RPMI7951 (cell line): ENCODE measurements at regions not wholly inside any gene's neighbourhood (a gene's known extent, or its start where the extent isn't known, plus 50 kb on each side); places are given as distances from the start of the nearest gene placed in this dataset.

Experiments
- DNase-seq: peaks from one replicate; pipeline ENCODE4 v3.0.0-alpha.2; 2012; ENCODE audit warnings: low read depth

DNA sequence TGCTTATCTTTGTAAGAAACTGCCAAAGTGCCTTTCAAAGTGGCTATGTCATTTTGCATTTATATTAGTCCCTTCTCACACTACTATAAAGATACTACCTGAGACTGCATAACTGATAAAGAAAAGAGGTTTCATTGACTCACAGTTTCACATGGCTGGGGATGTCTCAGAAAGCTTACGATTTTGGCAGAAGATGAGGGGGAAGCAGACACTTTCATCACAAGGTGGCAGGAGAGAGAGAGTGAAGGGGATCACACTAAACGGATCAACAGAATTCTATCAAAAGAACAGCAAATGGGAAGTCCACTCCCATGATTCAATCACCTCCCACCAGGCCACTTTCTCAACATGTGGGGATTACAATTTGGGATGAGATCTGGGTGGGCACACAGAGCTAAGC lies 1352.0 kb upstream of the B3GALT2 start:
- no peak for DNase-seq

GRCh38 chr1:194537521-194537920 lies 1351.1 kb upstream of the B3GALT2 start:
- DNase-seq, result no peak

DNA sequence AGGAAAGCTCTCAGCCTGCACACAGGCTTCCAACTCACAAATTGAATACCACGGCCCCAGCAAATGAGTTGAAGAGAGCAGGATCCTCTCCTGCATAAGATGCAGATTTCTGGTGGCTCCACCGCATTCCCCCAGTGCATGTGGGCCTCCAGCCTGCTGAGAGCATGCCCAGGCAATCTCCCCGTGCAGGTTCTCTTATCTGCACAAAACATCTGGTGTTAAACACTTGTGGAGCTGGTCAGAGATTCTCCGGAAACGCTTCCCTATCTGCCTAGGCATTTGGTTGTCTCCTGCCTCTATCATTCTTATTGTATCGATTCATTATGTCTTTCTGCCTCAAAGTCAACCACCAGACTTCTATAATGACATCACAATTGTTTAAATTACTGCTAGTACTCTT lies 1349.0 kb upstream of the B3GALT2 start:
- no peak for DNase-seq

- no peak for DNase-seq
These were observed 1348.4 kb upstream of the B3GALT2 start for GRCh38 chr1:194534784-194535183.

GRCh38 chr1:194533641-194534040 lies 1347.2 kb upstream of the B3GALT2 start:
- no peak for DNase-seq

GRCh38 chr1:194517567-194517966 lies 1331.2 kb upstream of the B3GALT2 start:
- DNase-seq, result no peak

- DNase-seq, result no peak
These were observed 1329.5 kb upstream of the B3GALT2 start for GRCh38 chr1:194515916-194516315.

DNA sequence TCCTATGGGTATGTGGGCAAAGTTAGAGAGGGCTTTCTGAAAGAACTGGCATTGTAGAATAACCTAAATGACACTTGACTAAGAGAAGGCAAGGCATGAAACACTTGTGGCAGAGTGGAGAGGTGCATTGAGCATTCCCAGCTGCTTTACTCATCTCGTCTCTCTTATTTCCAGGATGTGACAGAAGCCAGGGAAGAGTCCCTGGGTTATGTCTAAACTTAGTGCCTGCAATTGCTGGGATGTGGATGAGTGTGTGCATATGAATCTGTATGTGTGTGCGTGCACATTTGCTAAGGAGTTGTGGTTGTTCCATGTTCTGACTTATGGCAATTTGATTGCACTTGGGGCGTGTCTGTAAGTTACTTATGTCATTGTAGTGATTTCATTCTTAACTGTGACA lies 1326.5 kb upstream of the B3GALT2 start:
- DNase-seq, result no peak

DNA sequence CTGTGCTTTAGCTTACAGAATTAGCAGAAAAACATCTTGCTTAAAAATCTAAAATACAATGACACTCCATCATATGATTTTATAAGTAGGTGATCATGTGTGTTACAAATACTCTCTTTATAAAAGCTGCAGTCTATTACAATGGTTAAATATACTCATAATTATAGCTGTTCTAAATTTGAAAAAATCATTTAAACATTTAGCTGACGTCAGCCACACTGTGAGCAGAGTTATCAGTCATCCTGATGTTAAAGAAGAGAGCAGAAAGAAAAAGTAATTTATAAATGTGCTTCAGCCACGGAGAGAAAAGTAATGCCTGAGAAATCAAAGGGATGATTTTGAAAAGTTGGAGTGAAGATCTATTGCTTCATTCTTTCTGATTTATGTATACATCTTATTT lies 1325.9 kb upstream of the B3GALT2 start:
- DNase-seq, result no peak

- no peak for DNase-seq
These were observed 1316.8 kb upstream of the B3GALT2 start for GRCh38 chr1:194503209-194503608.

- DNase-seq, result no peak
These were observed 1309.0 kb upstream of the B3GALT2 start for GRCh38 chr1:194495434-194495833.

- DNase-seq, result no peak
These were observed 1300.8 kb upstream of the B3GALT2 start for GRCh38 chr1:194487172-194487571.

DNA sequence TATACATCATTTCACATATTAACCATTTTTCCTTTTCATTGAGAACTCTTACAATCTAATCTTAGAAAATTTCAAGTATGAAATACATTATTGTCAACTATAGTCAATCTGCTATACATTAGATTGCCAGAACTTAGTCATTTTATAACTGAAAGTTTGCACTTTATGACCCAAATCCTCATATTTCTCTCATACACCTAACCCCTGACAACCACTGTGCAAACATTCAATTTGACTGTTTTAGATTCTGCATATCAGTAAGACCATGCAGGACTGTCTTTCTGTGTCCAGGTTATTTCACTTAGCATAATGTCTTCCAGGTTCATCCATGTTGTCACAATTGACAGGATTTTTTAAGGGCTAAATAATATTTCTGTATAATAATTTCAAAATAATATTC lies 1299.0 kb upstream of the B3GALT2 start:
- DNase-seq, result no peak

DNA sequence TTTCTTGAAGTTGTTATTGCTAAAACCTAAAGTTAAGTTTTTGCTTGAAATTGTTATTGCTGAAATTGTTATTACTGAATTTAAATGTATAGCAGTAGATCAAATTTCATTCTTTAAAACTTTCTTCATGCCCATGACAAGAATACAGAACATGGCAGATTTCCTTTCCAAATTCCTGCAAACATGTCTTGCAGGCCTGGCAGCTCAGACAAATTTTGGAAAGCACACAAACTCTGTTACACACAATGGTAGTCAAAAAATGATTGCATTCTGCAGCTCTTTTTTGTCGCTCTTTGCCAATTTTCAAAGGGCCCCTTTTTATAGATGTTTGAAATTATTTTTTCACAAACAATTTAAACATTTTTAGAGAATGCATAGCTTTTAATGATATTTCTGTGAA lies 1292.3 kb upstream of the B3GALT2 start:
- DNase-seq, result no peak

DNA sequence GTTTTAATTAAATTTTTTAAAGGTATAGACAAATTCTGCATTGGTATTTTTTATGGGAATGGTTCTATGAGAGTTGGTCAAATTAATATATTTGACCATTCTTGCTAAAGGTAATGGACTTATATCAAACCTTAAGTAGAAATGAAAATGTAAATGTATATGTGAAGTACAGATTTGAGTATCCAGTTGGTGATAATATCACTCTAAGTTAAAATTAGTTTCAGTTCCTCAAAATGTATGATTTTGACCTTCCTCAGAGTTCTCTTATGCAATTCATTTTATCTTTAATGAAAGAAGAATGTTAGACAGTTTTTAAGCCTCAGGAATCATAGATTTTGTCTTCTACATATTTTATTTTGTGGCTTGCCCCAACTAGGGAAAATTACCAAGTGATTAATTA lies 1291.5 kb upstream of the B3GALT2 start:
- no peak for DNase-seq

- no peak for DNase-seq
These were observed 1290.5 kb upstream of the B3GALT2 start for GRCh38 chr1:194476872-194477271.

GRCh38 chr1:194476351-194476750 lies 1289.9 kb upstream of the B3GALT2 start:
- no peak for DNase-seq

GRCh38 chr1:194474701-194475100 lies 1288.3 kb upstream of the B3GALT2 start:
- no peak for DNase-seq

DNA sequence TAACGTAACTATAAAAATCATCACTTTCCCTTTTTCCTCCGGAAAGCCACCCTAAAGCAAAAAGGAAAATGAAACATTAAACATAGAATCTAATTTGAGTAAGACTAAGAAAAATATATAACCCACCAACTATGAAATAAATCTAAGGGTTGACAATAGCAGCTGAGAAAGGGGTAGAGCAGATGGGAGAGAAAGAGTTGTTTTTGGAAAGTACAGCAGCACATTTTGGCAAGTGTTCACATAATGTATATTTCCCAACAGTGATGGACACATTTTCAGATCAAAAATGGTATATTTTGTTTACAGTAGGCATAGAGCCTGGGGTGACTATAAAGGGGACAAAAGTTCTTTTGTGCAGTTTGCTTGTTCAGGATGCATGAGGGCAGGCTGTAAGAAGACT lies 1287.4 kb upstream of the B3GALT2 start:
- DNase-seq, result no peak

DNA sequence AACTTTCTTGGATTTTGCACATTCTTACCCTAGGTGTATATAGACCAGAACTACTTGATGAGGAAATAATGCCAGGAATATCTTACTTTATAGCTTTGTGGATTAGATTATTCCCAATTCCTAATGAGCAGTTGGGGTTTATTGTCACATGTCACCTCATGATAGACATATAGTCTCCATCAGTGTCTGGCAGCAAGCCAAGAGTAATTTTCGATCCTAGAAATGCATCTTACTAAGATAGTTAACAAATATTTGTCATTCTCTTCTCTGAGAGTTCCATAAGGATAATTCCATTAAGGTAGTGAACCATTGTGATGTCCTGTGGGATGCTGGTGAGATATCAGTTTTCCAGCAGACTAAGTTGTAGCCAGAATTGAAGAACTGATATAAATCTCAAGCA lies 1282.9 kb upstream of the B3GALT2 start:
- no peak for DNase-seq

- DNase-seq, result no peak
These were observed 1280.3 kb upstream of the B3GALT2 start for GRCh38 chr1:194466706-194467105.

DNA sequence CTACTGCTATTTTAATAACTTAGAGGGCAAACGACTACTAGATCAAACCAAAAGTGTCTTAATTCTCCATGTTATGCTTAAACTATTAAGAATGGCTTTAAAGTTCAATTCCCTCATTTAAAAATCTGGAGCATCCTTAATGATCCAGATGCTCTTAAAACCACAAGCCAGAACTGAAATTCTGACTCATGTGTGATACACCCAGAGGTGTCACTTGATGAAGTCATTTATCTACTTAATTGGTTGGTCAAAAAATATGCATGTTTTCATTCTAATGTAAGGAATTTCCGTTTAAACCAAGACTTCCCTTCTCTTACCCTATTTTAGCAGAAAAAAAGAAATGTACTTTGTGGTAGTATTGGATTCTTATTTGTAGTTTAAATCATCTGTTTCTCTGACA lies 1261.2 kb upstream of the B3GALT2 start:
- no peak for DNase-seq

GRCh38 chr1:194445244-194445643 lies 1258.8 kb upstream of the B3GALT2 start:
- no peak for DNase-seq

DNA sequence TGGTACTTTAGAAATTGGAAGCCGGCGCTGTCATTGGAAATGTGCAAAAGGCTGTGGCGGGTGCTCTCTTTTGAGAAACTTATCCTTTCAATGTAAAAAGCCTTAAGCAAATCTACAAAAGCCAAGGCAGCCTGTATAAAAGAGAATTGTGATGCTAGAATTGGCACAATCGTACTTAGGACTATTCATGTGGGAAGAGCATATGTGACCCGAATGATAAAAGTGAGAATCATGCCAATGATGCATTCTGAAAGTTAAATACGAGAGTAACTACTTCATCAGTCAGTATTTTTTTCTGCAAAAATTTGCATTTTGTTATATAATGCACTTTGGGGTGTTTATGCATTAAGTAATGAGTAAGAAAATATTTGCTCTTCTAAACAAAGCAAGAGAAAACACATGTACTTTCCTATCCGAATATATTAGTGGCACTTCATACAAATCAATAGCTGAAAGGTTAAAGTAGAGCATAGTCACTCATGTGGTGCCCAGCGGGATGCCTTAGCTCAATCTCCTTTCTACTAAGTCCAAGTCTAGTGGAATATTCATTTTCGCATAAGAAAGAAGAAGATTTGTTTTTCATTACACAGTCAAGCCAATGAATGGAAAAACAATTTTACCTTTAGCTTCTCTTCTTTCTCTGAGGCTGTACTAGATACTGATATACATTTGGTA lies 1256.6 kb upstream of the B3GALT2 start:
- DNase-seq, result no peak
